SH-SY5Y (cell line): ENCODE measurements at regions not wholly inside any gene's neighbourhood (a gene's known extent, or its start where the extent isn't known, plus 50 kb on each side); places are given as distances from the start of the nearest gene placed in this dataset.

Experiments
- GATA2 ChIP-seq: IDR thresholded peaks from 2 replicates; pipeline ENCODE4 v1.6.1; 2011; ENCODE audit warnings: mild to moderate bottlenecking, low read depth, low read length
- GATA3 ChIP-seq: IDR thresholded peaks from 2 replicates; pipeline ENCODE4 v1.6.1; 2011; ENCODE audit warnings: low read depth, mild to moderate bottlenecking, low read length, moderate library complexity

DNA sequence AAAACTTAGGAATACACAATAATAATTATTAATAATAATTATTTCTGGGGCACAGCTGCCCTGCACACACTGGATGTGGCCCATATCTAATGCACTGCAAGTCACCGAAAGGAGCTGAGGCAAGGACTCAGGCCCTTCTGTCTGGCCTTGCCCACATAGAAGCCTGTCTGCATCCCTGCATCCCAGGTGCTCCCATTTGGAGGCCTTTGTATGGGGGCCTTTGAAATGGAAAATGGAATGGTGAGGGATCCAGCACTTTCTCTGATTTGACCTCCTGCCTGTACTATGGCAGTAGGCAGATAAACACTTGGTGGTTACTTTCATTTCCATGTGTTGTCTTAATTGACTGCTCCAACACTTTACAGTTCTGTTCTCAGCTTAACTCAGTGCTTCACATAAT lies 75.7 kb upstream of the PTCHD4 start:
- TF ChIP-seq GATA2 (no peak), GATA3 (no peak)

DNA sequence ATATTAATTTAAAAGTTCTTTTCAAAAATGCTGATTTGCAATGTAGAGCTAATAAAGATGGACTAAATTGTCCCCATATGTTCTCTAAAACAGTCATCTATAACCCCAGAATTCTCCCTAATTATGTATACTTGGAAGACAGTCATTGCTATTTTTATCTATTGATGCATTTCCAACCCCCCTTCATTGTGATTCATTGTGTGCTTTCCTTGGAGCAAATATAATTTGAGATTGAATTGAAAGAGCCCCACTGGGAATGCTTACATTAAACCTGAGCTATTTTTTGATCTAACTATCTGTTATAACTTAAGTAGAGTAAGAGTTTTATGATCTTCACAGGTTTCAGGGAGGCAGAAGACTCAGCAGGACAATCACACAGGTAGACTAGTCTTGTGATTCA lies 73.7 kb upstream of the PTCHD4 start:
- TF ChIP-seq GATA3 (no peak), GATA2 (no peak)

DNA sequence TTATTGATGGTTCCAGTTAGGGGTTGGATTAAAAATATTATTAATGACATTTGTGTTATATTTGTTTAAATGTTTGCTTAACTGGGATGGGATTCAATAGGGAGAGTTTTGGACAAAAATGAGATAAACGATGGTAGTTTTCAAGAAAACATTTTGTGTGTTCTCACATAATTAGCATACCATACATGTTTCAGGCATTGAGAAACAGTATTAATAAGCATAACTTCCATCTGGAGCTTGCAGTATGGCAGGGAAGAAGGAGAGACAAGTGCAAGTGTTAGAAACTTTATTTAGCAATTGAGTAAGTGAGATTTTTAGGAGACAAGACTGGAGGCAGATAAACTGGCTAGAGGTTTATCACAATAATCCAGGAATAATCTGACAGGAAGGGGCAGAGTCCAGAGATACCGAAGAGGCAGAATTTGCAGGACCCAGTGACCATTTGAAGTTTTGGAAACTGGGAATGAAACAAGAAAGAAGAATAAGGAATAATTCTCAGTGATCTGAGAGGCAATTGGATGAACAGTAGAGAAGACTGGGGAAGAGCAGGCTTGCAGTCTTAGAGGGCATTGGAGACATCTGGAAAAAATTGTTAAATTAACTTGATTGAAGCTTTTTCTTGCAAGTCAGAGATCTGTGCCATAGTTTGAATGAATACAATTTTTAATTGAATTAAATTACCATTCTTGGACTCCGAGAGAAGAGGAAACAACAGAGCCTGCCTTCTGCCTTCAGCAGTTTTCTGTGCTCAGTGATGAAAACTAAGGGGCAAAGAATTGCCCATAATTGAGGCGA lies 73.0 kb upstream of the PTCHD4 start:
- TF ChIP-seq GATA2, result no peak
- no peak for TF ChIP-seq GATA3

DNA sequence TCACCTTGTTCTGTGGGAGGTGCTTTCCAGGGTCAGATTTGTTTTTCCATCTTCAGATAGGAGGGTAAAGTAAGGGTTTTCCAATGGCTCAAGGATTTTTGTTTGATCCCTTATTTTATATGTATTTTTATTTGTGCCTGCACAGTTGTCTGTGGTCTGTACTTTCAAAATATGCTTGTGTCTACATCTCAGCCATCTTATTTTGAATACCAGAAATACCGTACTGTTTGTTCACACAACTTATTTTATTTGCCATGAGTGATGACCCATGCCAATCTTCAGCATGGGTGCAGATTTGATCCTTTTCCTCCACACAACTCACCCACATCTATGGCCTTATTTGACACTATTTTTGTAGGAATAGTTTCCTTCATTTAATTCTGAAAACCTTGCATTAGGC lies 72.2 kb upstream of the PTCHD4 start:
- TF ChIP-seq GATA2, result no peak
- TF ChIP-seq GATA3, result no peak

DNA sequence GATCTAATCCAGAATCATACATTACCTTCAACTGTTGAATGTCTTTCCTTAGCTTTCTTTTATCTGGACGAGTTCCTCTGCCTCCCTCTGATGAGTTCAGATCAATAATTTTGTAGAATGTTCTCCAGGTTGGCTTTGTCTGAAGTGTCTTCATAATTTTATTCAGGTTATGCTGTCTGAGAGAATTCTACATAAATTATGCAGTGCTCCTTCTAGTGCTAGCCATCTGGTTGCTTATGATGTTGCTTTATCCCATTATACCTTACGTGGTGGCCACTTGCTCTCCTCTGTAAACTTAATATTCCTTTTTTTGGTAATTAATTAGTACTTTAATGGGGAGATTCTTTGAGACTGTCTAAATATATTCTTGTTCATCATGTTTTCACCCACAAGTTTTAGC lies 67.7 kb upstream of the PTCHD4 start:
- TF ChIP-seq GATA2 (no peak), GATA3 (no peak)

DNA sequence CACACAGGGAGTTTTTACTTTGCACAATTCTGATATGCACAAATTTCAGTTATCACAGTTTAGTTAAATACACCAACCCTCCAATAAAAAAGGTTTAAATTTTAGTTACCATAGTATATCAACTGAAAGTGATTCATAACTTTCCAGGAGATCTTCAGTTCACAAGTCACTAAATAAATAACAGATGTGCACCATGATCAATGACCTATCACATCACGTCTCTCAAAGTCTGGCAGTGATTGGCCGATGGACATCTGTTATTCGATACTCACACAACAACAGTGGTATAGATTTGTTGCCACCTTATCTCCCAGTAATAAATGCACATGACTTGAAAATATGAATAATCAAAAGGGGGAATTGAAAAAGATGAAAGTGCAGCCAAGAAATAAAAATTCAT lies 66.8 kb upstream of the PTCHD4 start:
- no peak for TF ChIP-seq GATA2
- TF ChIP-seq GATA3, result no peak

DNA sequence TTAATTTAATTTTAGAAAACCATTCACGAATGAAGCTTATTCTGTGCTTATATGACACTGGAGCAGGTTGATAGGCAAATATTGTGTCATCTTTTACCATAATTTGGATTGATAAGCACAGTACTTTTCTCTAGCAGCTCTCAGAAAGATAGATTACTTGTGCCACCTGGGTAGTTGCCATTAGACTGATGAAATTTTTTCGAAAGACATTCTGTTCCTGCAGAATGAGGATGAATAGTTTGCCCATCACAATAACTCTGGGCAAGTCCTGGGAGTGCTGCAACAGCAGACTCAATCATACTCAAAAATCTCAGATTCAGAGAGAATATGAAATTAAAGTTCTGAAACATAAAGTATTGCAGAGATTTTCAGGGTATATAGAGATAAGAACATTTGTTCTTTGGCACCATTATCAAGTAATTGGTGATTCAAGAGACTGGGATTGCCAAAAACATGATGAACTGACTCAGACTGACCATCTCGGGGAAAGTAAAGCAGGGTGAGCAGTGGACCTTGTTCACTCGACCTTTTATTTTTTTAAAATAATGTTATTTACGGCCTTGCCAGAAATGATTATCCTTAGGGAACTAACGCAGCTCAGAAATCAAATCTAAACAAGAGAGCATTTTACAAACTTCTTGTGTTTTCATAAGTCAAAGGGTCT lies 65.8 kb upstream of the PTCHD4 start:
- TF ChIP-seq GATA2, result no peak
- no peak for TF ChIP-seq GATA3

DNA sequence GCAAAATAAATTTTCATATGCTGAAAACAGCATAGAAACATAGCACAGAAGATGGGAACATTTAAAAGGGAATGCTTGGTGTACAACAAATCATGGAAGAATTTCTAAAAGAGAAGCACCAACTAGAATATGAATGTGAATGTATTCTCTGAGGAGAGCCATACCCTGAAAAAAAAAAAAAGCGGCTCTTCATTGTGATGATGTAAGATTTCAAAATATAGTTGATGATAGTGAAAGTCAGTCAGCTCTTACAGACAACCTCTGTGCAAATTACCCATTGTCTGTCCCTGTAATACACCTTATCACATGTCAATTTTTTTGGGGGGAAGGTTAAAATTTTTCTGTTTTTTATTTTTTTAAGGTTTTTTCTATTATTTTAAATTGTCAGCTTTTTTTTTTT lies 58.6 kb upstream of the PTCHD4 start:
- TF ChIP-seq GATA3 (no peak), GATA2 (no peak)
